ENCODE measurements at regions not wholly inside any gene's neighbourhood (a gene's known extent, or its start where the extent isn't known, plus 50 kb on each side); places are given as distances from the start of the nearest gene placed in this dataset.
"Not testable (repeated sequence)": the region's sequence is repeated elsewhere in the genome, so short reads cannot be mapped to it uniquely, and the experiment has no call there.

GRCh38 chr13:44748439-44748838 is 172.3 kb upstream of the TSC22D1 start:
- no peak for DNase-seq (ENCODE audit: low spot score)

GRCh38 chr13:44747179-44747578 is 171.0 kb upstream of the TSC22D1 start:
- DNase-seq (ENCODE audit: low spot score): no peak

- DNase-seq (ENCODE audit: low spot score): no peak
Measured at GRCh38 chr13:44746690-44747089, 170.6 kb upstream of the TSC22D1 start.

GRCh38 chr13:44744880-44745633 is 168.9 kb upstream of the TSC22D1 start:
- no peak for DNase-seq (ENCODE audit: low spot score)

GRCh38 chr13:44739539-44739938 is 163.4 kb upstream of the TSC22D1 start:
- no peak for DNase-seq (ENCODE audit: low spot score)

GRCh38 chr13:44739120-44739519 is 163.0 kb upstream of the TSC22D1 start:
- no peak for DNase-seq (ENCODE audit: low spot score)

- DNase-seq (ENCODE audit: low spot score): no peak
Measured at GRCh38 chr13:44738463-44738862, 162.3 kb upstream of the TSC22D1 start.

- DNase-seq (ENCODE audit: low spot score): no peak
Measured at GRCh38 chr13:44735806-44736205, 159.7 kb upstream of the TSC22D1 start.

GRCh38 chr13:44734201-44734707 is 158.1 kb upstream of the TSC22D1 start:
- no peak for DNase-seq (ENCODE audit: low spot score)

GRCh38 chr13:44732503-44733098 is 156.5 kb upstream of the TSC22D1 start:
- DNase-seq (ENCODE audit: low spot score): no peak

GRCh38 chr13:44730851-44731250 is 154.7 kb upstream of the TSC22D1 start:
- no peak for DNase-seq (ENCODE audit: low spot score)

- DNase-seq (ENCODE audit: low spot score): no peak
Measured at GRCh38 chr13:44730099-44730498, 154.0 kb upstream of the TSC22D1 start.

- DNase-seq (ENCODE audit: low spot score): not testable (repeated sequence)
Measured at GRCh38 chr13:44727591-44727990, 151.5 kb upstream of the TSC22D1 start.

GRCh38 chr13:44726778-44727177 is 150.6 kb upstream of the TSC22D1 start:
- DNase-seq (ENCODE audit: low spot score): no peak

GRCh38 chr13:44726214-44726613 is 150.1 kb upstream of the TSC22D1 start:
- DNase-seq (ENCODE audit: low spot score): no peak

GRCh38 chr13:44719857-44720671 is 143.9 kb upstream of the TSC22D1 start:
- no peak for DNase-seq (ENCODE audit: low spot score)

GRCh38 chr13:44718467-44718866 is 142.3 kb upstream of the TSC22D1 start:
- DNase-seq (ENCODE audit: low spot score): no peak

- DNase-seq (ENCODE audit: low spot score): no peak
Measured at GRCh38 chr13:44715287-44716230, 139.4 kb upstream of the TSC22D1 start.

- DNase-seq (ENCODE audit: low spot score): no peak
Measured at GRCh38 chr13:44713788-44714469, 137.8 kb upstream of the TSC22D1 start.

- DNase-seq (ENCODE audit: low spot score): no peak
Measured at GRCh38 chr13:44711706-44712105, 135.6 kb upstream of the TSC22D1 start.

- no peak for DNase-seq (ENCODE audit: low spot score)
Measured at GRCh38 chr13:44710576-44710975, 134.4 kb upstream of the TSC22D1 start.

Measured in putamen (tissue), 1 donor.